ENCODE measurements at regions not wholly inside any gene's neighbourhood (a gene's known extent, or its start where the extent isn't known, plus 50 kb on each side); places are given as distances from the start of the nearest gene placed in this dataset.

DNA sequence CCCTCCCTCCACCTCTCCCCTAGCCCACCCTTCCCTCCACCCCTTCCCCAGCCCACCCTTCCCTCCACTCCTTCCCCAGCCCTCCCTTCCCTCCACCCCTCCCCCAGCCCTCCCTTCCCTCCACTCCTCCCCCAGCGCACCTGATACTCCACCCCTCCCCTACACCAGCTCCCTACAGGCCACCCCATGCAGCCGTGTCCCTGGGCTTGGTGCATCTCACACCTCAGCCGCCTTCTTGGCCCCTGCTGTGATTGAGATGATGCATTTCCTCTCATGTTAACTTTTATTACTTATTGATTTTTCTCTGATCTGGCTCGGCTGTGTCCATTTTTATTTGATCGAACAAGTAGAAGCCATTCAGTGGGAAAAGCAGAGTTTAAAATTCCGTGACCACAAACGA, 243.8 kb downstream of the MATN1 start:
- TF ChIP-seq, protein P1, sequence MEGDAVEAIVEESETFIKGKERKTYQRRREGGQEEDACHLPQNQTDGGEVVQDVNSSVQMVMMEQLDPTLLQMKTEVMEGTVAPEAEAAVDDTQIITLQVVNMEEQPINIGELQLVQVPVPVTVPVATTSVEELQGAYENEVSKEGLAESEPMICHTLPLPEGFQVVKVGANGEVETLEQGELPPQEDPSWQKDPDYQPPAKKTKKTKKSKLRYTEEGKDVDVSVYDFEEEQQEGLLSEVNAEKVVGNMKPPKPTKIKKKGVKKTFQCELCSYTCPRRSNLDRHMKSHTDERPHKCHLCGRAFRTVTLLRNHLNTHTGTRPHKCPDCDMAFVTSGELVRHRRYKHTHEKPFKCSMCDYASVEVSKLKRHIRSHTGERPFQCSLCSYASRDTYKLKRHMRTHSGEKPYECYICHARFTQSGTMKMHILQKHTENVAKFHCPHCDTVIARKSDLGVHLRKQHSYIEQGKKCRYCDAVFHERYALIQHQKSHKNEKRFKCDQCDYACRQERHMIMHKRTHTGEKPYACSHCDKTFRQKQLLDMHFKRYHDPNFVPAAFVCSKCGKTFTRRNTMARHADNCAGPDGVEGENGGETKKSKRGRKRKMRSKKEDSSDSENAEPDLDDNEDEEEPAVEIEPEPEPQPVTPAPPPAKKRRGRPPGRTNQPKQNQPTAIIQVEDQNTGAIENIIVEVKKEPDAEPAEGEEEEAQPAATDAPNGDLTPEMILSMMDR (conservative IDR thresholded peaks at IDR 0.05; ENCODE audit: low read length): no peak
- no peak for TF ChIP-seq EZH2phosphoT487 (IDR thresholded peaks at IDR 0.05; ENCODE audit: borderline replicate concordance)
